Prostate gland (tissue), 2 donors: ENCODE measurements at regions not wholly inside any gene's neighbourhood (a gene's known extent, or its start where the extent isn't known, plus 50 kb on each side); places are given as distances from the start of the nearest gene placed in this dataset.

ENCODE experiments used
- POLR2A ChIP-seq: fragments of 450-650 bp; IDR thresholded peaks from one replicate; pipeline ENCODE4 v1.6.1; 2016; ENCODE audit warnings: antibody characterized with exemption, mild to moderate bottlenecking
- POLR2AphosphoS5 ChIP-seq: sonication (generic); formaldehyde crosslinking; IDR thresholded peaks from one replicate; pipeline ENCODE4 v1.6.1; 2017; ENCODE audit warnings: antibody characterized with exemption
- TF ChIP-seq, protein P1 (sequence below), 4 experiments: fragments of 200-600 bp in 2 of 4; fragments of 450-650 bp in 2 of 4; sonication (generic) in 2 of 4; IDR thresholded peaks; 1 replicate in 3 of 4; 2 replicates in 1 of 4; pipeline ENCODE4 v1.5.1; 2016 to 2019; ENCODE audit warnings: antibody characterized with exemption in 4 of 4, mild to moderate bottlenecking in 2 of 4, moderate library complexity in 2 of 4

DNA sequence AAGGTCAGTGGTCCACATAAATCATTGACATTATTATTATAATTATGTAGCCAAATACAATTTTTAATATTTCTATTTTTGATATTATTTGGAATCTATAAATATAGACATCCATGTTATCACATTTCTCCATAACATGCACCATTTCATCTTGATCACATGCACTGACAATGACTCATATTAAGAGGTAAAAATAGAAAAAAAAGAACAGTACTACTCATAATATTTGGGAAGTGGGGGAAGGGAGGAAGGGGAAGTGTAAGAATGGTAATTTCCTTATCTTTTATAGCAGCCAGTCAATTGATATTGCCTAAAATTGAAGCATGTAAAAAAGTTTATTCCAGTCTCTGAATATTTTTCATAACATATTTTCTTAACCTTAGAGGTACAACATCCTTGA is 72.3 kb downstream of the ADM start:
- TF ChIP-seq, protein P1, sequence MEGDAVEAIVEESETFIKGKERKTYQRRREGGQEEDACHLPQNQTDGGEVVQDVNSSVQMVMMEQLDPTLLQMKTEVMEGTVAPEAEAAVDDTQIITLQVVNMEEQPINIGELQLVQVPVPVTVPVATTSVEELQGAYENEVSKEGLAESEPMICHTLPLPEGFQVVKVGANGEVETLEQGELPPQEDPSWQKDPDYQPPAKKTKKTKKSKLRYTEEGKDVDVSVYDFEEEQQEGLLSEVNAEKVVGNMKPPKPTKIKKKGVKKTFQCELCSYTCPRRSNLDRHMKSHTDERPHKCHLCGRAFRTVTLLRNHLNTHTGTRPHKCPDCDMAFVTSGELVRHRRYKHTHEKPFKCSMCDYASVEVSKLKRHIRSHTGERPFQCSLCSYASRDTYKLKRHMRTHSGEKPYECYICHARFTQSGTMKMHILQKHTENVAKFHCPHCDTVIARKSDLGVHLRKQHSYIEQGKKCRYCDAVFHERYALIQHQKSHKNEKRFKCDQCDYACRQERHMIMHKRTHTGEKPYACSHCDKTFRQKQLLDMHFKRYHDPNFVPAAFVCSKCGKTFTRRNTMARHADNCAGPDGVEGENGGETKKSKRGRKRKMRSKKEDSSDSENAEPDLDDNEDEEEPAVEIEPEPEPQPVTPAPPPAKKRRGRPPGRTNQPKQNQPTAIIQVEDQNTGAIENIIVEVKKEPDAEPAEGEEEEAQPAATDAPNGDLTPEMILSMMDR (IDR thresholded peaks at IDR 0.05) = no peak
- TF ChIP-seq POLR2AphosphoS5 (no peak), POLR2A (no peak)
